SKM-1 treated with dmso at 0.1 percent for 144 hours (cell line): ENCODE measurements at regions not wholly inside any gene's neighbourhood (a gene's known extent, or its start where the extent isn't known, plus 50 kb on each side); places are given as distances from the start of the nearest gene placed in this dataset.
A peak's percentile ranks its signal among the peaks of the same experiment; 100 is the strongest.

Experiments used
- DNase-seq: peaks from one replicate; lab custom pipeline; 2025; ENCODE audit not compliant: unreplicated experiment; lab: John Stamatoyannopoulos, UW

GRCh38 chr6:62480544-62480943 lies 194.5 kb upstream of the KHDRBS2 start:
- DNase-seq, result no peak

GRCh38 chr6:62479697-62480220 lies 193.7 kb upstream of the KHDRBS2 start:
- DNase-seq, result no peak

- DNase-seq, result no peak
These were observed 188.8 kb upstream of the KHDRBS2 start for GRCh38 chr6:62474793-62475192.

GRCh38 chr6:62466607-62467006 lies 180.6 kb upstream of the KHDRBS2 start:
- DNase-seq, result no peak

GRCh38 chr6:62465206-62465605 lies 179.2 kb upstream of the KHDRBS2 start:
- DNase-seq, result no peak

- DNase-seq, result no peak
These were observed 166.6 kb upstream of the KHDRBS2 start for GRCh38 chr6:62452586-62452985.

- DNase-seq, result no peak
These were observed 160.8 kb upstream of the KHDRBS2 start for GRCh38 chr6:62446647-62447316.

GRCh38 chr6:62445521-62445920 lies 159.5 kb upstream of the KHDRBS2 start:
- no peak for DNase-seq

- no peak for DNase-seq
These were observed 155.2 kb upstream of the KHDRBS2 start for GRCh38 chr6:62441182-62441581.

- no peak for DNase-seq
These were observed 143.8 kb upstream of the KHDRBS2 start for GRCh38 chr6:62429781-62430180.

GRCh38 chr6:62400521-62401259 lies 114.7 kb upstream of the KHDRBS2 start:
- no peak for DNase-seq

- no peak for DNase-seq
These were observed 107.6 kb upstream of the KHDRBS2 start for GRCh38 chr6:62393608-62394007.

- no peak for DNase-seq
These were observed 106.3 kb upstream of the KHDRBS2 start for GRCh38 chr6:62392291-62392690.

GRCh38 chr6:62391358-62391757 lies 105.3 kb upstream of the KHDRBS2 start:
- DNase-seq, result no peak

- no peak for DNase-seq
These were observed 104.4 kb upstream of the KHDRBS2 start for GRCh38 chr6:62390401-62390800.

GRCh38 chr6:62371453-62372210 lies 85.6 kb upstream of the KHDRBS2 start:
- no peak for DNase-seq

GRCh38 chr6:62367601-62368000 lies 81.6 kb upstream of the KHDRBS2 start:
- DNase-seq, result peak; percentile 84

- no peak for DNase-seq
These were observed 76.1 kb upstream of the KHDRBS2 start for GRCh38 chr6:62362097-62362496.

GRCh38 chr6:62357835-62358234 lies 71.8 kb upstream of the KHDRBS2 start:
- no peak for DNase-seq

- DNase-seq, result no peak
These were observed 68.2 kb upstream of the KHDRBS2 start for GRCh38 chr6:62354261-62354660.

GRCh38 chr6:62345962-62346689 lies 60.1 kb upstream of the KHDRBS2 start:
- no peak for DNase-seq
